Adrenal gland (tissue), 9 donors: ENCODE measurements at regions not wholly inside any gene's neighbourhood (a gene's known extent, or its start where the extent isn't known, plus 50 kb on each side); places are given as distances from the start of the nearest gene placed in this dataset.

Experiments used
- DNase-seq, 7 donors: peaks; one replicate each; pipeline ENCODE4 v3.0.0-alpha.2; 2019 to 2020
- H3K27ac ChIP-seq, 5 donors: fragments of 200-600 bp; sonication (generic) in 4 of 5; 1 replicate in 3 of 5; 2 replicates in 2 of 5; pipeline versions ENCODE4 v1.5.1 to v1.8.0; 2016 to 2020; ENCODE audit warnings: mild to moderate bottlenecking in 1 of 5
- H3K27me3 ChIP-seq: fragments of 200-600 bp; 2 replicates; pipeline ENCODE4 v1.8.0; 2021
- H3K36me3 ChIP-seq, 2 donors: fragments of 200-600 bp; replicated peaks in 1 of 2; 1 replicate in 1 of 2; 2 replicates in 1 of 2; pipeline versions ENCODE4 v1.5.1 to v1.8.0; 2018 to 2022
- H3K4me1 ChIP-seq, 2 donors: fragments of 200-600 bp; replicated peaks in 1 of 2; 1 replicate in 1 of 2; 2 replicates in 1 of 2; pipeline versions ENCODE4 v1.5.1 to v1.8.0; 2018 to 2021
- H3K4me3 ChIP-seq, 4 donors: fragments of 200-600 bp; sonication (generic) in 3 of 4; one replicate each; pipeline ENCODE4 v1.5.1; 2016 to 2018
- H3K9me3 ChIP-seq, 3 donors: fragments of 200-600 bp; sonication (generic) in 1 of 3; replicated peaks in 1 of 3; 1 replicate in 2 of 3; 2 replicates in 1 of 3; pipeline versions ENCODE4 v1.5.1 to v1.8.0; 2016 to 2021
- POLR2A ChIP-seq, 2 donors: fragments of 450-650 bp; IDR thresholded peaks; one replicate each; pipeline ENCODE4 v1.6.1; 2017; ENCODE audit warnings: antibody characterized with exemption in 2 of 2, mild to moderate bottlenecking in 2 of 2, moderate library complexity in 1 of 2
- WGBS, 4 donors: extraction: QIAGEN DNeasy Blood & Tissue Kit in 2 of 4; methylation state at CpG; one replicate each; pipeline versions ENCODE4 v1.1.5 to v1.1.7; 2013 to 2017; 5-methylcytosine and 5-hydroxymethylcytosine counted together
- intact Hi-C, 2 donors: fragments of 100-400 bp; cut with DNase I; formaldehyde crosslinking; loops; one replicate each; pipeline versions ENCODE4 v1.14.1 to v1.15.0; 2022 to 2023
- TF ChIP-seq, protein P1 (sequence below), 6 experiments: fragments of 450-650 bp in 4 of 6; fragments of 200-600 bp in 2 of 6; sonication (generic) in 1 of 6; IDR thresholded peaks; 1 replicate in 5 of 6; 2 replicates in 1 of 6; pipeline versions ENCODE4 v1.5.1 to v1.8.0; 2016 to 2021; ENCODE audit warnings: antibody characterized with exemption in 6 of 6, mild to moderate bottlenecking in 2 of 6, moderate library complexity in 1 of 6
- donor health status: healthy with polysubstance abuse.
- donor health status: Bipolar disorder and iron deficiency.
- donor health status: DM: yes; HTN: yes; CAD: no.
- donor health status: DM: no; HTN: no; CAD: no.
- donor health status: DM: no; HTN: no; CAD: no.

DNA sequence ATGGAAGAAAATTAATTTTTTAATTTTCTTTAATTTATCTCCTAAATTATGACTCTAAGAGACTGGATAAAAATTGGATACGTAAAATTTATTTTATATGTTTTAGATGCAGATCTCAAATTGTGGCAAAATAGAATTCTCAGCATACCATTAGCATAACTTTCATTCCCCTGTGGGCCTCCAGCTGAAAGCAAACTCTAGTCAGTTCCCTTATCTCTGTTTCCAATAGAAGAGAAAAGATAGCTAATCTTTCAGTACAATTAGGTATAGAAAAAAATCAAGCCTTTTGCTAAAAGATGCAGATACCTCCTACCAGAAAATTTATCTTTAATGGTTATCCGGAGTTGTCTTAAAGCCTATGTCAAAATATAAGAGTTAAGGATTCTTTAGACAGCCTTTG lies 1530.6 kb downstream of the EFNA5 start:
- Histone ChIP-seq H3K9me3 (no peaks in the 10 kb centered on the region), H3K36me3 (no peaks in the 10 kb centered on the region), H3K4me3 (no peak overlapping the region), H3K4me1 (no peaks in the 10 kb centered on the region), H3K27ac (no peak overlapping the region), H3K27me3 (no peaks in the 10 kb centered on the region)
- TF ChIP-seq, protein P1, sequence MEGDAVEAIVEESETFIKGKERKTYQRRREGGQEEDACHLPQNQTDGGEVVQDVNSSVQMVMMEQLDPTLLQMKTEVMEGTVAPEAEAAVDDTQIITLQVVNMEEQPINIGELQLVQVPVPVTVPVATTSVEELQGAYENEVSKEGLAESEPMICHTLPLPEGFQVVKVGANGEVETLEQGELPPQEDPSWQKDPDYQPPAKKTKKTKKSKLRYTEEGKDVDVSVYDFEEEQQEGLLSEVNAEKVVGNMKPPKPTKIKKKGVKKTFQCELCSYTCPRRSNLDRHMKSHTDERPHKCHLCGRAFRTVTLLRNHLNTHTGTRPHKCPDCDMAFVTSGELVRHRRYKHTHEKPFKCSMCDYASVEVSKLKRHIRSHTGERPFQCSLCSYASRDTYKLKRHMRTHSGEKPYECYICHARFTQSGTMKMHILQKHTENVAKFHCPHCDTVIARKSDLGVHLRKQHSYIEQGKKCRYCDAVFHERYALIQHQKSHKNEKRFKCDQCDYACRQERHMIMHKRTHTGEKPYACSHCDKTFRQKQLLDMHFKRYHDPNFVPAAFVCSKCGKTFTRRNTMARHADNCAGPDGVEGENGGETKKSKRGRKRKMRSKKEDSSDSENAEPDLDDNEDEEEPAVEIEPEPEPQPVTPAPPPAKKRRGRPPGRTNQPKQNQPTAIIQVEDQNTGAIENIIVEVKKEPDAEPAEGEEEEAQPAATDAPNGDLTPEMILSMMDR (IDR thresholded peaks at IDR 0.05): no peak
- TF ChIP-seq POLR2A (IDR thresholded peaks at IDR 0.05): no peak
- intact Hi-C loops: no loop called here
- WGBS, 4 donors: 68 to 87% (median 81%) methylated on average over 2 of the region's 2 CpGs
- DNase-seq: no peak

- Histone ChIP-seq H3K36me3 (no peaks in the 10 kb centered on the region), H3K4me1 (no peaks in the 10 kb centered on the region), H3K27ac (no peak overlapping the region), H3K27me3 (no peaks in the 10 kb centered on the region), H3K9me3 (no peaks in the 10 kb centered on the region), H3K4me3 (no peak overlapping the region)
- DNase-seq: no peak
- no peak for TF ChIP-seq POLR2A (IDR thresholded peaks at IDR 0.05)
- TF ChIP-seq, protein P1 (IDR thresholded peaks at IDR 0.05): no peak
- WGBS, 4 donors: 40 to 49% (median 47%) methylated on average over 2 of the region's 2 CpGs
- intact Hi-C loops: no loop called here
Measured at GRCh38 chr5:106136061-106136460, 1534.7 kb downstream of the EFNA5 start.

- no peak for TF ChIP-seq POLR2A (IDR thresholded peaks at IDR 0.05)
- TF ChIP-seq, protein P1 (IDR thresholded peaks at IDR 0.05): no peak
- Histone ChIP-seq H3K27ac (no peak overlapping the region), H3K4me3 (no peak overlapping the region), H3K9me3 (no peaks in the 10 kb centered on the region), H3K36me3 (no peaks in the 10 kb centered on the region), H3K4me1 (no peaks in the 10 kb centered on the region), H3K27me3 (no peaks in the 10 kb centered on the region)
- intact Hi-C loops: no loop called here
- 71 to 88% (median 83%) methylated on average over 1 of the region's 1 CpG for WGBS, 4 donors
- DNase-seq: no peak
Measured at GRCh38 chr5:106135473-106135872, 1535.3 kb downstream of the EFNA5 start.

- Histone ChIP-seq H3K9me3 (no peaks in the 10 kb centered on the region), H3K4me3 (no peak overlapping the region), H3K27ac (no peak overlapping the region), H3K27me3 (no peaks in the 10 kb centered on the region), H3K36me3 (no peaks in the 10 kb centered on the region), H3K4me1 (no peaks in the 10 kb centered on the region)
- intact Hi-C loops: no loop called here
- TF ChIP-seq, protein P1 (IDR thresholded peaks at IDR 0.05): no peak
- no peak for TF ChIP-seq POLR2A (IDR thresholded peaks at IDR 0.05)
- DNase-seq: no peak
Measured at GRCh38 chr5:106134549-106134948, 1536.2 kb downstream of the EFNA5 start.
